ENCODE measurements at regions not wholly inside any gene's neighbourhood (a gene's known extent, or its start where the extent isn't known, plus 50 kb on each side); places are given as distances from the start of the nearest gene placed in this dataset.

- no peak overlapping the region for H3K9ac ChIP-seq (ENCODE audit: low read length)
- no peak overlapping the region for H3K4me2 ChIP-seq (ENCODE audit: low read depth, low read length)
- H3K4me1 ChIP-seq (ENCODE audit: low read length), result no peaks in the 10 kb centered on the region
- no peaks in the 10 kb centered on the region for H3K27me3 ChIP-seq (replicated peaks; ENCODE audit: insufficient read depth, low read length)
- no peak overlapping the region for H2AFZ ChIP-seq (ENCODE audit: low read length)
- no peaks in the 10 kb centered on the region for H3F3A ChIP-seq (ENCODE audit: insufficient read depth, low read length)
- TF ChIP-seq CTCF (IDR thresholded peaks at IDR 0.05; ENCODE audit: low read length) (no peak), EZH2phosphoT487 (IDR thresholded peaks at IDR 0.05; ENCODE audit: low read length) (no peak), EZH2 (optimal IDR thresholded peaks at IDR 0.05; ENCODE audit: low read depth, low read length) (no peak)
- H3K9me3 ChIP-seq (replicated peaks; ENCODE audit: insufficient read depth, low read length), result no peaks in the 10 kb centered on the region
- H3K9me2 ChIP-seq (replicated peaks; ENCODE audit: insufficient read depth, low read length), result no peaks in the 10 kb centered on the region
- DNase-seq, result no peak
- no peak overlapping the region for H3K27ac ChIP-seq (ENCODE audit: low read length)
- H3K4me3 ChIP-seq (ENCODE audit: low read length), result no peak overlapping the region
- H3K36me3 ChIP-seq (replicated peaks; ENCODE audit: insufficient read depth, low read length), result no peaks in the 10 kb centered on the region
- no peaks in the 10 kb centered on the region for H3K79me2 ChIP-seq (ENCODE audit: low read length)
- H4K20me1 ChIP-seq (ENCODE audit: insufficient read depth, low read length), result no peaks in the 10 kb centered on the region
These were observed 915.1 kb upstream of the MAP3K7 start for GRCh38 chr6:91501930-91502329.

- Histone ChIP-seq H3K4me1 (ENCODE audit: low read length) (no peaks in the 10 kb centered on the region), H3K36me3 (replicated peaks; ENCODE audit: insufficient read depth, low read length) (no peaks in the 10 kb centered on the region), H4K20me1 (ENCODE audit: insufficient read depth, low read length) (no peaks in the 10 kb centered on the region), H3K9ac (ENCODE audit: low read length) (no peak overlapping the region), H3K4me2 (ENCODE audit: low read depth, low read length) (no peak overlapping the region), H3K27me3 (replicated peaks; ENCODE audit: insufficient read depth, low read length) (no peaks in the 10 kb centered on the region), H3K9me2 (replicated peaks; ENCODE audit: insufficient read depth, low read length) (no peaks in the 10 kb centered on the region), H3K9me3 (replicated peaks; ENCODE audit: insufficient read depth, low read length) (no peaks in the 10 kb centered on the region), H3K4me3 (ENCODE audit: low read length) (no peak overlapping the region), H2AFZ (ENCODE audit: low read length) (no peak overlapping the region), H3F3A (ENCODE audit: insufficient read depth, low read length) (no peaks in the 10 kb centered on the region), H3K79me2 (ENCODE audit: low read length) (no peaks in the 10 kb centered on the region), H3K27ac (ENCODE audit: low read length) (no peak overlapping the region)
- DNase-seq, result no peak
- TF ChIP-seq EZH2 (optimal IDR thresholded peaks at IDR 0.05; ENCODE audit: low read depth, low read length), result no peak
- no peak for TF ChIP-seq CTCF (IDR thresholded peaks at IDR 0.05; ENCODE audit: low read length)
- no peak for TF ChIP-seq EZH2phosphoT487 (IDR thresholded peaks at IDR 0.05; ENCODE audit: low read length)
These were observed 913.9 kb upstream of the MAP3K7 start for GRCh38 chr6:91500689-91501303.

- no peaks in the 10 kb centered on the region for H3K79me2 ChIP-seq (ENCODE audit: low read length)
- no peak overlapping the region for H3K4me3 ChIP-seq (ENCODE audit: low read length)
- no peak overlapping the region for H3K27ac ChIP-seq (ENCODE audit: low read length)
- no peaks in the 10 kb centered on the region for H3K9me3 ChIP-seq (replicated peaks; ENCODE audit: insufficient read depth, low read length)
- TF ChIP-seq CTCF (IDR thresholded peaks at IDR 0.05; ENCODE audit: low read length), result no peak
- no peak for TF ChIP-seq EZH2 (optimal IDR thresholded peaks at IDR 0.05; ENCODE audit: low read depth, low read length)
- TF ChIP-seq EZH2phosphoT487 (IDR thresholded peaks at IDR 0.05; ENCODE audit: low read length), result no peak
- no peaks in the 10 kb centered on the region for H3F3A ChIP-seq (ENCODE audit: insufficient read depth, low read length)
- H3K4me2 ChIP-seq (ENCODE audit: low read depth, low read length), result no peak overlapping the region
- DNase-seq, result no peak
- no peaks in the 10 kb centered on the region for H3K36me3 ChIP-seq (replicated peaks; ENCODE audit: insufficient read depth, low read length)
- H2AFZ ChIP-seq (ENCODE audit: low read length), result no peak overlapping the region
- H4K20me1 ChIP-seq (ENCODE audit: insufficient read depth, low read length), result no peaks in the 10 kb centered on the region
- no peaks in the 10 kb centered on the region for H3K4me1 ChIP-seq (ENCODE audit: low read length)
- H3K9ac ChIP-seq (ENCODE audit: low read length), result no peak overlapping the region
- H3K9me2 ChIP-seq (replicated peaks; ENCODE audit: insufficient read depth, low read length), result no peaks in the 10 kb centered on the region
- H3K27me3 ChIP-seq (replicated peaks; ENCODE audit: insufficient read depth, low read length), result no peaks in the 10 kb centered on the region
These were observed 911.7 kb upstream of the MAP3K7 start for GRCh38 chr6:91498576-91498975.

Data from MM.1S (cell line).